GM18498 (cell line): ENCODE measurements at regions not wholly inside any gene's neighbourhood (a gene's known extent, or its start where the extent isn't known, plus 50 kb on each side); places are given as distances from the start of the nearest gene placed in this dataset.

Experiments used
- ATAC-seq: cut with Tn5 transposase; IDR thresholded peaks from one replicate; pipeline ENCODE4 v1.9.1; 2021; ENCODE audit warnings: mild to moderate bottlenecking, moderate library complexity; ENCODE audit not compliant: unreplicated experiment

- ATAC-seq: no peak
Observed at GRCh38 chr4:30837131-30837539, 117.0 kb downstream of the PCDH7 start.

GRCh38 chr4:30837861-30838260 lies 117.7 kb downstream of the PCDH7 start:
- ATAC-seq: no peak

GRCh38 chr4:30838331-30838730 lies 118.2 kb downstream of the PCDH7 start:
- no peak for ATAC-seq

- no peak for ATAC-seq
Observed at GRCh38 chr4:30839583-30840520, 119.7 kb downstream of the PCDH7 start.

GRCh38 chr4:30840571-30840970 lies 120.4 kb downstream of the PCDH7 start:
- no peak for ATAC-seq

- no peak for ATAC-seq
Observed at GRCh38 chr4:30842142-30842541, 122.0 kb downstream of the PCDH7 start.

- ATAC-seq: no peak
Observed at GRCh38 chr4:30842689-30843088, 122.5 kb downstream of the PCDH7 start.

GRCh38 chr4:30844861-30845582 lies 124.9 kb downstream of the PCDH7 start:
- no peak for ATAC-seq

GRCh38 chr4:30847167-30847566 lies 127.0 kb downstream of the PCDH7 start:
- ATAC-seq: no peak

GRCh38 chr4:30847958-30848357 lies 127.8 kb downstream of the PCDH7 start:
- no peak for ATAC-seq

- ATAC-seq: no peak
Observed at GRCh38 chr4:30854531-30854930, 134.4 kb downstream of the PCDH7 start.

GRCh38 chr4:30855232-30855631 lies 135.1 kb downstream of the PCDH7 start:
- no peak for ATAC-seq

GRCh38 chr4:30856795-30857564 lies 136.8 kb downstream of the PCDH7 start:
- no peak for ATAC-seq

GRCh38 chr4:30860978-30861377 lies 140.8 kb downstream of the PCDH7 start:
- ATAC-seq: no peak

- ATAC-seq: no peak
Observed at GRCh38 chr4:30862196-30862595, 142.0 kb downstream of the PCDH7 start.

GRCh38 chr4:30863021-30863420 lies 142.9 kb downstream of the PCDH7 start:
- no peak for ATAC-seq

- no peak for ATAC-seq
Observed at GRCh38 chr4:30865691-30866090, 145.5 kb downstream of the PCDH7 start.

- ATAC-seq: no peak
Observed at GRCh38 chr4:30866346-30866745, 146.2 kb downstream of the PCDH7 start.

- no peak for ATAC-seq
Observed at GRCh38 chr4:30866907-30867306, 146.7 kb downstream of the PCDH7 start.

GRCh38 chr4:30867427-30867826 lies 147.3 kb downstream of the PCDH7 start:
- no peak for ATAC-seq
